ENCODE measurements at regions not wholly inside any gene's neighbourhood (a gene's known extent, or its start where the extent isn't known, plus 50 kb on each side); places are given as distances from the start of the nearest gene placed in this dataset.

DNA sequence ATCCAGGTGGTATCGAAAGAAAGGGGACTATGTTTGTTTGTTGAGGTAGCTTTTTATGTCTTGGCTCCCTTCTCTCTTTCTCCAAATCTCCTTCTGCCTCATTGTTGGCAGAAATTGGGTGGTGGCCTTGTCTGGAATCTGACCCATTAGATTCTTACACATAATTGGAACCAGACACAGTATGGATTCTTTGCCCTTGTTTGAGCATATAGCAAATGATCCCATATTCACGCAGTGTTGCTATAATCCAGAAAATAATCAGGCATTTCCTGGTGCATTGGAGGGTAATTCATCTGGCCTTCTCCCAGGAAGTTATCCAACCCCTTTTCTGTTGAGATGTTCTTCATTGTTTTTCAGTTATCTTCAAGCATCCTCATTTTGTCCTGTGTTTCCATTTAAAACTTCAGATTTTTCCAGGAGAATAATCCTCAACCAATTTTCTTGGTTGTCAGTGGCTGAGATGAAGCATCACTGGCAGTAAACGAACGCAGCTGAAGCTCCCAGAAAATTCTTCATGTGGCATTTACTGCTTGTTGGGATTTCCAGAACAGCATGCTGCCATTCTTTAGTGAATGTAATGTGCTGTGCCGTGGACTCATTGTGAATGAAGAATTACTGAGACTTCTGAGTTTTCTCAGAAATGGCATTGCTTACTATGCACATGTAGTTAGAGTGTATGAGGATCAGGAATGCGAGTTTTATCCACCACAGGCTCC is 70.5 kb upstream of the NTRK2 start:
- no peaks in the 10 kb centered on the region for H3K36me3 ChIP-seq (ENCODE audit: insufficient read depth, low read length)
- H3K79me2 ChIP-seq (ENCODE audit: insufficient read depth, low read length): no peaks in the 10 kb centered on the region
- H3K4me3 ChIP-seq (ENCODE audit: low read depth, low read length, poor library complexity, severe bottlenecking): no peak overlapping the region
- no peak overlapping the region for H3K27ac ChIP-seq (ENCODE audit: low read depth, low read length, poor library complexity, severe bottlenecking)
- no peaks in the 10 kb centered on the region for H4K20me1 ChIP-seq (ENCODE audit: insufficient read depth, low read length)
- no peak overlapping the region for H3K4me2 ChIP-seq (ENCODE audit: low read length)
- H3K9me2 ChIP-seq (ENCODE audit: low read depth, low read length): no peaks in the 10 kb centered on the region
- H3K9ac ChIP-seq (ENCODE audit: low read length): no peak overlapping the region
- H3K9me3 ChIP-seq (ENCODE audit: low read length): no peaks in the 10 kb centered on the region
- no peaks in the 10 kb centered on the region for H3K27me3 ChIP-seq (ENCODE audit: insufficient read depth, low read length)
- no peaks in the 10 kb centered on the region for H3F3A ChIP-seq (ENCODE audit: insufficient read depth, low read length)
- TF ChIP-seq EZH2 (IDR thresholded peaks at IDR 0.05; ENCODE audit: borderline replicate concordance, low read length): no peak
- TF ChIP-seq, protein P1, sequence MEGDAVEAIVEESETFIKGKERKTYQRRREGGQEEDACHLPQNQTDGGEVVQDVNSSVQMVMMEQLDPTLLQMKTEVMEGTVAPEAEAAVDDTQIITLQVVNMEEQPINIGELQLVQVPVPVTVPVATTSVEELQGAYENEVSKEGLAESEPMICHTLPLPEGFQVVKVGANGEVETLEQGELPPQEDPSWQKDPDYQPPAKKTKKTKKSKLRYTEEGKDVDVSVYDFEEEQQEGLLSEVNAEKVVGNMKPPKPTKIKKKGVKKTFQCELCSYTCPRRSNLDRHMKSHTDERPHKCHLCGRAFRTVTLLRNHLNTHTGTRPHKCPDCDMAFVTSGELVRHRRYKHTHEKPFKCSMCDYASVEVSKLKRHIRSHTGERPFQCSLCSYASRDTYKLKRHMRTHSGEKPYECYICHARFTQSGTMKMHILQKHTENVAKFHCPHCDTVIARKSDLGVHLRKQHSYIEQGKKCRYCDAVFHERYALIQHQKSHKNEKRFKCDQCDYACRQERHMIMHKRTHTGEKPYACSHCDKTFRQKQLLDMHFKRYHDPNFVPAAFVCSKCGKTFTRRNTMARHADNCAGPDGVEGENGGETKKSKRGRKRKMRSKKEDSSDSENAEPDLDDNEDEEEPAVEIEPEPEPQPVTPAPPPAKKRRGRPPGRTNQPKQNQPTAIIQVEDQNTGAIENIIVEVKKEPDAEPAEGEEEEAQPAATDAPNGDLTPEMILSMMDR (IDR thresholded peaks at IDR 0.05; ENCODE audit: low read length): no peak
- H2AFZ ChIP-seq (ENCODE audit: low read length): no peak overlapping the region
- H3K4me1 ChIP-seq (ENCODE audit: insufficient read depth, low read length, severe bottlenecking): no peaks in the 10 kb centered on the region

DNA sequence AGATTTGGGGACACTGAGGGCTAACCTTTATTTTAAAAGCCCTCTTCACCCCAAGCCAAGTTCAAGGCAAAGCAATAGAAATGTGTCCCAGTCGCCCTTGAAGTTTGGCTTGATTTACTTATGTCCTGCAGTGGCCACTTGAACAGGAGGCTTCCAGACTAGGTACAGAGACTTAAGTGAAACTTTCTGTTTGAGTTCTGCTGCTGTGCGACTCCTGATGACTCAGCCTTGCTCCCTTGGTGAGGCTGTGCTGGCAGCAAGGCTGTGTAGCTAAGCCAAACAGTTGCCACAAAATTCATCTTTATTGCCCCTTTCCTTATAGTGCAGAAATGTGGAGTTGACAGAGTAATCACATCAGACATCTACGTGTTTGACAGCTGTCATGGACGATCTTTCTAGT is 68.8 kb upstream of the NTRK2 start:
- no peaks in the 10 kb centered on the region for H3K36me3 ChIP-seq (ENCODE audit: insufficient read depth, low read length)
- TF ChIP-seq, protein P1 (IDR thresholded peaks at IDR 0.05; ENCODE audit: low read length): no peak
- TF ChIP-seq EZH2 (IDR thresholded peaks at IDR 0.05; ENCODE audit: borderline replicate concordance, low read length): no peak
- H2AFZ ChIP-seq (ENCODE audit: low read length): no peak overlapping the region
- no peaks in the 10 kb centered on the region for H3K9me3 ChIP-seq (ENCODE audit: low read length)
- H4K20me1 ChIP-seq (ENCODE audit: insufficient read depth, low read length): no peaks in the 10 kb centered on the region
- no peak overlapping the region for H3K9ac ChIP-seq (ENCODE audit: low read length)
- H3K9me2 ChIP-seq (ENCODE audit: low read depth, low read length): no peaks in the 10 kb centered on the region
- no peaks in the 10 kb centered on the region for H3K4me1 ChIP-seq (ENCODE audit: insufficient read depth, low read length, severe bottlenecking)
- no peaks in the 10 kb centered on the region for H3K27me3 ChIP-seq (ENCODE audit: insufficient read depth, low read length)
- no peaks in the 10 kb centered on the region for H3F3A ChIP-seq (ENCODE audit: insufficient read depth, low read length)
- no peak overlapping the region for H3K4me3 ChIP-seq (ENCODE audit: low read depth, low read length, poor library complexity, severe bottlenecking)
- no peak overlapping the region for H3K27ac ChIP-seq (ENCODE audit: low read depth, low read length, poor library complexity, severe bottlenecking)
- H3K79me2 ChIP-seq (ENCODE audit: insufficient read depth, low read length): no peaks in the 10 kb centered on the region
- no peak overlapping the region for H3K4me2 ChIP-seq (ENCODE audit: low read length)

DNA sequence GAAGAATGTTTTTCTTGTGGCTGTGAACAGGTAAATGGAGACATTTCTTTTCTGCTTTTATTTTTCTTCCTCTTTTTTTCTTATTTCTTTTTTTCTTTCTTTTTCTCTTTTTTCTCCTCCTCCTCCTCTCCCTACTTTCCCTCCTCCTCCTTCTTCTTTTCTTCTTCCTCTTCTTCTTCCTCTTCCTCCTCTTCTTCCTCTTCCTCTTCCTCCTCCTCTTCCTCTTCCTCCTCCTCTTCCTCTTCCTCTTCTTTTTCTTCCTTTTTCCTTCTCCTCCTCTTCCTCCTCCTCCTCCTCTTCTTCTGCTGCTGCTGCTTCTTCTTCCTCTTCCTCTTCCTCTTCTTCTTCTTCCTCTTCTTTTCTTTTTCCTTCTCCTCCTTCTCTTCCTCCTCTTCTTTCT is 65.3 kb upstream of the NTRK2 start:
- H3K4me3 ChIP-seq (ENCODE audit: low read depth, low read length, poor library complexity, severe bottlenecking): no peak overlapping the region
- H3K27ac ChIP-seq (ENCODE audit: low read depth, low read length, poor library complexity, severe bottlenecking): no peak overlapping the region
- no peaks in the 10 kb centered on the region for H3K79me2 ChIP-seq (ENCODE audit: insufficient read depth, low read length)
- H2AFZ ChIP-seq (ENCODE audit: low read length): no peak overlapping the region
- H3K9me2 ChIP-seq (ENCODE audit: low read depth, low read length): no peaks in the 10 kb centered on the region
- no peaks in the 10 kb centered on the region for H3F3A ChIP-seq (ENCODE audit: insufficient read depth, low read length)
- H4K20me1 ChIP-seq (ENCODE audit: insufficient read depth, low read length): no peaks in the 10 kb centered on the region
- no peak for TF ChIP-seq EZH2 (IDR thresholded peaks at IDR 0.05; ENCODE audit: borderline replicate concordance, low read length)
- TF ChIP-seq, protein P1 (IDR thresholded peaks at IDR 0.05; ENCODE audit: low read length): no peak
- no peaks in the 10 kb centered on the region for H3K36me3 ChIP-seq (ENCODE audit: insufficient read depth, low read length)
- no peaks in the 10 kb centered on the region for H3K27me3 ChIP-seq (ENCODE audit: insufficient read depth, low read length)
- H3K4me2 ChIP-seq (ENCODE audit: low read length): no peak overlapping the region
- no peaks in the 10 kb centered on the region for H3K9me3 ChIP-seq (ENCODE audit: low read length)
- no peaks in the 10 kb centered on the region for H3K4me1 ChIP-seq (ENCODE audit: insufficient read depth, low read length, severe bottlenecking)
- no peak overlapping the region for H3K9ac ChIP-seq (ENCODE audit: low read length)

Data from OCI-LY1 (cell line).